ENCODE measurements at regions not wholly inside any gene's neighbourhood (a gene's known extent, or its start where the extent isn't known, plus 50 kb on each side); places are given as distances from the start of the nearest gene placed in this dataset.

DNA sequence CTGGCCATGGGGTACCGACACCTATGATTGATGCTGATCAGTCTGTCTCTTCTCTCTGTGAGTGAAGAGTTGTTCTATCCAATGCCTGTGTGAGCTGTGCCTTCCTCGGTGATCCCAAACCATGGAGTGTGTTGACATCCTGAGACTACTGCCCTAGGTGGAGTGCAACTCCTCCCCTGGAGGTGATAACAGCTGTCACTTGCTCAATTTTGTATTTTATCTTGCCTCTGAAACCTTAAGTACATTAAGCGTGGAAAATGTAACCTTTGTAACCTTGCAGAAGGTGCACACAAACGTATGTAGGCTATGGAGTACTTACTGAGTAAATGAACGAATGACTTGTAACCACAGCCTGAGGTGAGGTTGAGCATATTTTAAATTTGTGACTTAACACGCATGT, 256.2 kb downstream of the FNDC1 start:
- no peak overlapping the region for H3K27ac ChIP-seq (ENCODE audit: poor library complexity, severe bottlenecking)
- ATAC-seq (ENCODE audit: low read depth) (no peak), DNase-seq (ENCODE audit: low spot score) (no peak)
- no peaks in the 10 kb centered on the region for H3K4me1 ChIP-seq (ENCODE audit: insufficient read depth, poor library complexity, severe bottlenecking)
- H3K4me3 ChIP-seq (ENCODE audit: severe bottlenecking) = no peak overlapping the region
- no peaks in the 10 kb centered on the region for H3K36me3 ChIP-seq (ENCODE audit: low read depth)
- no peaks in the 10 kb centered on the region for H3K27me3 ChIP-seq (ENCODE audit: insufficient read depth, poor library complexity, severe bottlenecking)
- H3K9me3 ChIP-seq (ENCODE audit: severe bottlenecking) = no peaks in the 10 kb centered on the region
- TF ChIP-seq, protein P1, sequence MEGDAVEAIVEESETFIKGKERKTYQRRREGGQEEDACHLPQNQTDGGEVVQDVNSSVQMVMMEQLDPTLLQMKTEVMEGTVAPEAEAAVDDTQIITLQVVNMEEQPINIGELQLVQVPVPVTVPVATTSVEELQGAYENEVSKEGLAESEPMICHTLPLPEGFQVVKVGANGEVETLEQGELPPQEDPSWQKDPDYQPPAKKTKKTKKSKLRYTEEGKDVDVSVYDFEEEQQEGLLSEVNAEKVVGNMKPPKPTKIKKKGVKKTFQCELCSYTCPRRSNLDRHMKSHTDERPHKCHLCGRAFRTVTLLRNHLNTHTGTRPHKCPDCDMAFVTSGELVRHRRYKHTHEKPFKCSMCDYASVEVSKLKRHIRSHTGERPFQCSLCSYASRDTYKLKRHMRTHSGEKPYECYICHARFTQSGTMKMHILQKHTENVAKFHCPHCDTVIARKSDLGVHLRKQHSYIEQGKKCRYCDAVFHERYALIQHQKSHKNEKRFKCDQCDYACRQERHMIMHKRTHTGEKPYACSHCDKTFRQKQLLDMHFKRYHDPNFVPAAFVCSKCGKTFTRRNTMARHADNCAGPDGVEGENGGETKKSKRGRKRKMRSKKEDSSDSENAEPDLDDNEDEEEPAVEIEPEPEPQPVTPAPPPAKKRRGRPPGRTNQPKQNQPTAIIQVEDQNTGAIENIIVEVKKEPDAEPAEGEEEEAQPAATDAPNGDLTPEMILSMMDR (IDR thresholded peaks at IDR 0.05; ENCODE audit: poor library complexity, severe bottlenecking) = no peak

DNA sequence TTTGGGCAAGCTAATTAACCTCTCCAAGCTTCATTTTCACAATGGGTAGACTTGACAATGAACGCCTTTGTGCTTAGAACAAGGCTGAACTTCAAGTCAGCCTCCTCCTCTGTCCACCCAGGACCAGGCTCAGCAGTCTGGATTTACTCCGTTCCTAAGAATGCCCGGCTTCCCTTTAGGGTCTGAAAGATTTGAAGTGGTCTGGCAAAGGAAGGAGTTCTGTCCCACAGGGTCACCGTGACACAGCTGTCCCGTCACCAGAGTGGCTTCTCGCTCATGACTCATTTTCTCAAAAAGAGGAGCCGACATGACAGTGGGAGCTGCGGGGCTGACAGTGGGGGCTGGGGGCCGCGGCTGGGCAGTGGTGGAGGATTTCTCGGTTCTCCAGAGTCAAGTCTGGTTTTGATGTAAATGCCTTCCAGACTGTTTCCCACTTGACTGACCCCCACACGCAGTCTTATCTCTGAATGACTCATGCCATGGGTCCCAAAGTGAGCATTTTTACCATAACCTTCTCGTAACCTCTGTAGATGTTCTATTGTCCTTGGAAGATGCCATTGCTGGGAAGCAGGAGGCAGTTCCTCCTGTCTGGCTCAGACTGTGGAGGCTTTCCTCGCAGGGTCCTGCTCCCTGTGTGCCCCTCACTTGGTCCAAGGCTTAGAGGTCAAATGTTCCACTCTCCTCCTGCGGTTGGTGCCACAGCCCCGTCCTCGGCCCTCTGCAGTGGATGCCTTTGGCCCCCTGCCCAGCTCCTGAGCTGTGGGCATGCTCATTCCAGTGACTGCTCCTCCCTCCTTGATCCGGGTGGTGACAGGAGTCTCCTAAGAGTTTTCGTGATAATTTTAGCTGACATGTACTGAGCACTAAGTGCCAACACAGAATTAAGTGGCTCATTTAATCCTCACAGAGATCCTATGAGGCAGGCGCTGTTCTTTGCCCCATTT, 253.1 kb downstream of the FNDC1 start:
- Histone ChIP-seq H3K27ac (ENCODE audit: poor library complexity, severe bottlenecking) (no peak overlapping the region), H3K27me3 (ENCODE audit: insufficient read depth, poor library complexity, severe bottlenecking) (no peaks in the 10 kb centered on the region), H3K4me1 (ENCODE audit: insufficient read depth, poor library complexity, severe bottlenecking) (no peaks in the 10 kb centered on the region), H3K9me3 (ENCODE audit: severe bottlenecking) (no peaks in the 10 kb centered on the region), H3K4me3 (ENCODE audit: severe bottlenecking) (no peak overlapping the region), H3K36me3 (ENCODE audit: low read depth) (no peaks in the 10 kb centered on the region)
- DNase-seq (ENCODE audit: low spot score) = no peak
- no peak for ATAC-seq (ENCODE audit: low read depth)
- TF ChIP-seq, protein P1 (IDR thresholded peaks at IDR 0.05; ENCODE audit: poor library complexity, severe bottlenecking) = no peak

DNA sequence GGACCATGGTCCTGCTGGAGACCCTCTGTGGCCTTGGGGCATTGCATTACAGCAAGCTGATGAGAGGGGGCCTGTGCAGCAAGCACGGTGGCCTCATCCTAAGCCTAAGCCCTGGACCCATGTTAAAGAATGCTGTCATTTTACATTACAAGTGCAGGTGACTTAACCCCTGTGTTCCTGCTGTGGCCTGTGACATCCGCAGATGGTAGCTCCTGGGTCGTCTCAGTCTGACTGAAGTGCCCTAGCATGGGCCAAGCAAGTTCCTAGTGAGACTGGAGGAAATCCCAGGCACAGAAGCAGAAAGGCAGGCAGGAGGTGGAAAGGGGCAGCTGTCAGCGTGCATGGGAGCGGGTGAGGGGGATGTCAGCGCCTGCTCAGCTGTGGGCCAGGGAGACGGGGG, 252.4 kb downstream of the FNDC1 start:
- Histone ChIP-seq H3K36me3 (ENCODE audit: low read depth) (no peaks in the 10 kb centered on the region), H3K27me3 (ENCODE audit: insufficient read depth, poor library complexity, severe bottlenecking) (no peaks in the 10 kb centered on the region), H3K27ac (ENCODE audit: poor library complexity, severe bottlenecking) (no peak overlapping the region), H3K4me1 (ENCODE audit: insufficient read depth, poor library complexity, severe bottlenecking) (no peaks in the 10 kb centered on the region), H3K4me3 (ENCODE audit: severe bottlenecking) (no peak overlapping the region), H3K9me3 (ENCODE audit: severe bottlenecking) (no peaks in the 10 kb centered on the region)
- no peak for DNase-seq (ENCODE audit: low spot score)
- TF ChIP-seq, protein P1 (IDR thresholded peaks at IDR 0.05; ENCODE audit: poor library complexity, severe bottlenecking) = no peak
- no peak for ATAC-seq (ENCODE audit: low read depth)

DNA sequence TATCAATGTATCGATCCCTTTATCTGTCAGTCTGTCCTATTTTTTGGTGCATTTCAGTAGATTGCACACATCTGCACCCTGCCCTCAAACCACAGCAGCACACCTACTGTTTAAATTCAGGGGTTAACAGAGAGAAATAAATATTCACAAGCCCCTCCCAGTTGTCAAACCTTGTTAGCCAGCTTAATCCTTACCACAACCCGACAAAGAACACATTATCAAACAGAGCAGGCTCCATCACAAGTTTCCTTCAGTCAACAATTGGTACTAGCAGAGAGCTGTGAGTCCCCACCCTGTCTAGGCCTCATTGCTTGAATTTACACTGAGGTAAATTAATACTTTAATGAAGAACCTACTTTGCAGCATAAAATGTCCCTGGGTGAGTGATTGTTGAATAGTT, 249.8 kb downstream of the FNDC1 start:
- H3K9me3 ChIP-seq (ENCODE audit: severe bottlenecking) = peaks cover 7% of the 10 kb centered on the region
- DNase-seq (ENCODE audit: low spot score) (no peak), ATAC-seq (ENCODE audit: low read depth) (no peak)
- H3K36me3 ChIP-seq (ENCODE audit: low read depth) = no peaks in the 10 kb centered on the region
- no peak overlapping the region for H3K4me3 ChIP-seq (ENCODE audit: severe bottlenecking)
- no peaks in the 10 kb centered on the region for H3K4me1 ChIP-seq (ENCODE audit: insufficient read depth, poor library complexity, severe bottlenecking)
- TF ChIP-seq, protein P1 (IDR thresholded peaks at IDR 0.05; ENCODE audit: poor library complexity, severe bottlenecking) = no peak
- H3K27me3 ChIP-seq (ENCODE audit: insufficient read depth, poor library complexity, severe bottlenecking) = no peaks in the 10 kb centered on the region
- H3K27ac ChIP-seq (ENCODE audit: poor library complexity, severe bottlenecking) = no peak overlapping the region
